Right ventricle myocardium inferior (tissue), 1 donor: ENCODE measurements at regions not wholly inside any gene's neighbourhood (a gene's known extent, or its start where the extent isn't known, plus 50 kb on each side); places are given as distances from the start of the nearest gene placed in this dataset.
"Not testable (repeated sequence)": the region's sequence is repeated elsewhere in the genome, so short reads cannot be mapped to it uniquely, and the experiment has no call there.

Source experiments
- ATAC-seq: fragments of 200-7000 bp; cut with Tn5 transposase; one replicate; pipeline ENCODE4 v1.9.1; 2020; ENCODE audit warnings: mild to moderate bottlenecking, moderate library complexity
- DNase-seq: peaks from one replicate; pipeline ENCODE4 v3.0.0; 2021; ENCODE audit errors: missing footprints
- intact Hi-C: fragments of 100-400 bp; cut with DNase I; formaldehyde crosslinking; loops from one replicate; pipeline ENCODE4 v1.11.0; 2022
- donor health status: DM: no; HTN: yes; CAD: no; lungs with severe emphysema.

DNA sequence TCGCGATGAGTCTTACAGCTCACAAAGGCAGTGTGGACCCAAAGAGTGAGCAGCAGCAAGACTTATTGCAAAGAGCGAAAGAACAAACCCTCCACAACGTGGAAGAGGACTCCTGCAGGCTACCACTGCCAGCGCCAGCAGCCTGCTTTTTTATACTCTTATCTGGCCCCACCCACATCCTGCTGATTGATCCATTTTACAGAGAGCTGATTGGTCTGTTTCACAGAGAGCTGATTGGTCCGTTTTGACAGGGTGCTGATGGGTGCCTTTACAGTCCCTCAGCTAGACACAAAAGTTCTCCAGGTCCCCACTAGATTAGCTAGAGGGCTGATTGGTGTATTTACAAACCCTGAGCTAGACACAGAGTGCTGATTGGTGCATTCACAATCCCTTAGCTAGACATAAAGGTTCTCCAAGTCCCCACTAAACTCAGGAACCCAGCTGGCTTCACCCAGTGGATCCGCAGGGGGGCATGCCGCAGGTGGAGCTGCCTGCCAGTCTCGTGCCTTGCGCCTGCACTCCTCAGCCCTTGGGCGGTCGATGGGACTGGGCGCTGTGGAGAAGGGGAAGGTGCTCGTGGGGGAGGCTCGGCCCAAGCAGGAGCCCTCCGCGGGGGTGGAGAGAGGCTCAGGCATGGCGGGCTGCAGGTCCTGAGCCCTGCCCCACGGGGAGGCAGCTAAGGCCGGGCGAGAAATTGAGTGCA, 75.7 kb downstream of the QDPR start:
- ATAC-seq, DNase-seq, intact Hi-C loops: not testable (repeated sequence)

DNA sequence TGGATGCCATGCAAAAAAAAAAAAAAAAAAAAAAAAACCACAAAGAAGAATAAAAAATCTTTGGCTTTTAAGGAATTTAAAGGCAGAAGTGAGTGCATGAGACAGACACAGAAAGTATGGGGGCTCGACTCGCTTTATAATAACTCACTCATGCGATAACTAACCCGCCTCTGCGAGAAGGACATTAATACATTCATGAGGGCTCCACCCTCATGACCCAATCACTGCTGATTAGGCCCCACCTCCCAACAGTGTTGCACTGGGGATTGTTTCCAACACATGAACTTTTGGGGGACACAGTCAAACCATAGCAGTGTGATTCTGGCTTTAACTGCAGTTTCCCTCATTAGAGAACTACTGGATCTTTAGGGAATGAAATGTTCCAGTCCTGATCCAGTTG, 78.1 kb downstream of the QDPR start:
- no peak for ATAC-seq
- intact Hi-C loops, result no loop called here

DNA sequence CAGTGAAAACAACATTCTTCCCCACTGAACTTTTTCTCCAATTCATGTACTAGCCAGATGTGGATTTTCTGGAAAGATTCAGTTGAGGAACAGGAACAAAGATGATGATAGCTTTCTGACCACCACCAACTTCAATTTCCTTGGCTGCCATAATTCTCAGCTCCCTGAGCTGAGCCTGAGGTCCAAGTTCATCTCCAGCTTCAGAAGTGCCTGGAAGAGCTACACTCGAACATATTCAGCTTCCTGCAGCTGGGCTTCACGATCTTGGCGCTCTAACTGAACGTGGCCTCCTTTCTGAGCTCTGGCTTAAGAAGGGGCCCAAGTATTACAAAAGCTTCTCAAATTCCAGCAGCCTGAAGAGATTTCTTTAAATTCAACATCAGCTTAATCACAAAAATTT, 83.9 kb downstream of the QDPR start:
- DNase-seq (no peak), ATAC-seq (no peak)
- intact Hi-C loops, result no loop called here

More for the DNA sequence above, 78.1 kb downstream of the QDPR start:
- DNase-seq, result no peak

DNA sequence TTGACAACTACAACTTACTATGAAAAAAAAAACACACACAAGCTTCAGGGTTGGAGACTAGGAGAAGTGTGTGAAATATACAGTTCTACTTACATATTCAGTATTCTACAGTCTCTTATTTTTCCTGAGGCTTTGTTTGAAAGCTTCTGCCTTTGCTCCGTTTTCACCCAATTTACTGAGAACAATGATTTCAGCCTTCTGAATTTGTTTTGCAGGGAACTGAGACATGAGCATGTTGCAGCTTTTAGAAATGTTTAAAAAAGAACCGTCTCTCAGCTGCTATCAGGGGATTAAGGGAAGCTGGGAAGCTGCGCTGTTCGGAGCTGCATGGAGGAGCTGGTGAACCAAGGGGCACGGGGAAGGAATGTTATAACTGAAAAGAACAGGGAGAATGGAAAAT, 85.7 kb downstream of the QDPR start:
- intact Hi-C loops, result no loop called here
- no peak for DNase-seq
- no peak for ATAC-seq

DNA sequence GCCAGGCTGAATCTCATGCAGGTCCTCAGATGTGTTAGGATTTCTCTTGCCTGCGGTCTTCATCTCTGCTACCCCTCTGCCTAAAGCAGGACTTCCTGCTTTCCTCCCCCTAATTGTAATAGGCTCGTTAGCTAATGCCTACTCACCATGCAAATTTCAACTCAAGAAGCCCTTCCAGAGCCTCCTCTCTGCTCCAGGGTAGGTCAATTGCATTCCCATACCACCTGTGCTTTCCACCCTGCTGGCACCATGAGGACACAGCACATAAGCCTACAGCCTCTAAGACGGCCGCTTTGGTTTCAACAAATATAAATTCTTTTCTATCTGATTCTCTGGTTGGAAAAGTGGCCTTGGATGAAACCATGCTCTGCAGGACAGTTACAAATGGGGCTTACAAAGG, 93.9 kb downstream of the QDPR start:
- ATAC-seq, result no peak
- DNase-seq, result no peak
- intact Hi-C loops, result no loop called here

DNA sequence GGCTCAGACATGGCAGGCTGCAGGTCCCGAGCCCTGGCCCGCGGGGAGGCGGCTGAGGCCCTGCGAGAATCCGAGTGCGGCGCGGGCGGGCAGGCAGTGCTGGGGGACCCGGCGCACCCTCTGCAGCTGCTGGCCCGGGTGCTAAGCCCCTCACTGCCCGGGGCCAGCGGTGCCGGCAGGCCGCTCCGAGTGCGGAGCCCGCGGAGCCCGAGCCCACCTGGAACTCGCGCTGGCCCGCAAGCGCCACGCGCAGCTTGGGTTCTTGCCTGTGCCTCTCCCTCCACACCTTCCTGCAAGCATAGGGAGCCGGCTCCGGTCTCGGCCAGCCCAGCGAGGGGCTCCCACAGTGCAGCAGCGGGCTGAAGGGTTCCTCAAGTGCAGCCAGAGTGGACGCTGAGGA, 97.5 kb downstream of the QDPR start:
- DNase-seq (no peak), ATAC-seq (no peak)
- intact Hi-C loops, result no loop called here

DNA sequence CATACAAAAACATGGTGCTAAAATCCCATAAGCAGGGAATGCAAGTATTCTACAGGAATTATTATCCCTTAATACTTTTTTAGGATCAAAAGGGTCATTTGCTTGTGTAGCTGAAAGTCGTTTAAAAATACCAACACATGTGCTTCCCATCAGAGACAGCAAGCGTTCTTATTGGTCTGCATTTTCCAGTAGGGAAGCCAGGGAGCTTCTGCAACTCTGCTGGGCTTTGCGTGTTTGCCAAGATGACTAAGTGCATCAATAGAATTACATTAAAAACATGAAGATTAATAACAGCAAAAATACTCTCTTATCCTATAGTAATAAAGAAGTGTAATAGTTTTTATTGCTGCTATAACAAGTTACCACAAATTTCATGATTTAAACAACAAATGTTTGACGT, 111.2 kb downstream of the QDPR start:
- intact Hi-C loops, result no loop called here

DNA sequence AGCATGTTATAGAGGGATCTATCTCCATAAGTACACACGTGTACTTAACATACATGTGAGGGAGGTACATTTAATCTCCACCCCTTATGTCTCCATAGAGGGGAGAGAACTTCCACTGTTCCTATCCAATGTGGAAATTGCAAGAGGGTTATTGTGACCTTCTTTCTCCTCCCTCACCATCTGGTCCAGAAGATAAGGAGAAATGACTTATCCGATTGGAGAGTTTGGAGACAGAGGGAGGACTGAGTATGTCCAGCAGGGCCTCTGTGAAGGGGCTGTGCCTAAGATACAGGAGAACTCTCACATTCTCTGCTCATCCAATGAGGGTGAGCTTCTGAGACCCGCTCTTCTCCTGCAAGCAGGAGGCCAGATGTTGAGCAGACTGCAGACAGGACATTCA, 113.1 kb downstream of the QDPR start:
- DNase-seq (no peak), ATAC-seq (no peak)
- intact Hi-C loops, result no loop called here

More for the DNA sequence above, 111.2 kb downstream of the QDPR start:
- DNase-seq (no peak), ATAC-seq (no peak)

DNA sequence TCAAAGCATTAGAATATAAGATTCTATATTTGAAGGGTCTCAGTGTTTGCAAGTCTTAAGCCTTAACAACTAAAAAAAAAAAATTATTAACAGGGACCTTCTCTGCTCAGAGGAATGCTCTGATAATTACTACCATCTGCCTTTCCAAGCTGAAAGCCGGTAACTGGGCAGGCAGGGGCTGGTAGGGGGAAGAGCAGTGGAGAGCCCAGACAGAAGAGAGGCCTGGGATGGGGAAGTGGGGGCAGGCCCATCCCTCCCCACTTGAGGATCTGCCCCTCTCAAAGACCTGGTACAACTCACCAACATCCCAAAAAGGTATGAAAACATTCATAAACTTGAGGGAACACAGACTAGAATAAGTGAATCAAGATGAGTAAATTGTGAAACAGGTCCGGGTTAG, 113.9 kb downstream of the QDPR start:
- intact Hi-C loops, result no loop called here
- ATAC-seq (no peak), DNase-seq (no peak)

DNA sequence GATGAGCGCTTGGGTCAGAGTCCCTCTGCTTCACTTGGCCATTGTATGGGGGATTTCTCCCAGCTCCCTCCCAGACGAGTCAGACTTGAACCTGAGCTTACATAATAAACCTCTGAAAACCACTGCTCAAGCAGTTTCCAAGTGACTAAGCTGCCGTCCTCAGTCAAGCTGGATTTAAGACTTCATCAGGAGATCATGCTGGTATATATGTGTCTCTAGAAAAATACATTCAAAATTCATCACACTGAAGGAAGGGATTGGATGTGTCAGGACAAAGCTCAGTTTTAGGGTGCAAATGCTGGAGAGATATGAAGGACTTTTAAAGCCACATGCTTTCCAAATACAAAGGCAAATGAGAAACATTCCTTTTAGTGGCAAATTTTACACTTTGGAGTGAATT, 114.3 kb downstream of the QDPR start:
- DNase-seq (no peak), ATAC-seq (no peak)
- intact Hi-C loops, result no loop called here

DNA sequence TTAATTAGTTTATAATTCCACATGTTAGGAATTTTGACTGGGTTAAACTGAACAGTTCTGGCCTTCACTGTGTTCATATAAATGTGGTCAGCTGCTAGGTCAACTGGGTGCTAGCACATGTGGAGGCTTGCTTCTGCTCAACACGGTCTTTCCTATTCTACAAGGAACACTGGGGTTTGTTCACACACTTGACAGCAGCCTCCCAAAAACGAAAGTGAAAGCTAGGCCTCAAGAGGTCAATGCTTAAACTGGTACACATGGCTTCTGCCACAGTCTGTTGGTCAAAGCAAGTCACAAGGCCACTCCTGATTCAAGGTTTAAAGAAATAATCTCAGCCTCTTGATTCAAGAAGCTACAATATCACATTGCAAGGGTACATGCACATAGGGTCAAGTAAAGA, 126.5 kb downstream of the QDPR start:
- no peak for DNase-seq
- ATAC-seq, result no peak
- intact Hi-C loops, result no loop called here

DNA sequence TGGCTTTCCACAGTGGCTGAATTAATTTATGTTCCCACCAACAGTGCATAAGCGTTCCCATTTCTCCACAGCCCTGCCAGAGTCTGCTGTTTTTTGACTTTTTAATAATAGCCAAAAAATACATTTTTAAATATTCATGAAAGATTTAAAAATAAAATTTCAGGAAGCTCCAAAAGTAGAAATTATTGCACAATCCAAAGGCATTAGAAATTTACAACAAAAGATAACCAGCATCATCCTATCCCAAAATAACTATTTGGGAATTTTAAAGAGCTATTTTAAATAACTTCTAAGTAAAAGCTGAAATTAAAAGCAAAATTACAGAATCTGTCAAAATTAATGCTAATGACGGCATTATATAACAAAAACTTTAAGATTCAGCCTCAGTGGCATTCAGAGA, 131.5 kb downstream of the QDPR start:
- DNase-seq (no peak), ATAC-seq (no peak)
- intact Hi-C loops, result no loop called here

DNA sequence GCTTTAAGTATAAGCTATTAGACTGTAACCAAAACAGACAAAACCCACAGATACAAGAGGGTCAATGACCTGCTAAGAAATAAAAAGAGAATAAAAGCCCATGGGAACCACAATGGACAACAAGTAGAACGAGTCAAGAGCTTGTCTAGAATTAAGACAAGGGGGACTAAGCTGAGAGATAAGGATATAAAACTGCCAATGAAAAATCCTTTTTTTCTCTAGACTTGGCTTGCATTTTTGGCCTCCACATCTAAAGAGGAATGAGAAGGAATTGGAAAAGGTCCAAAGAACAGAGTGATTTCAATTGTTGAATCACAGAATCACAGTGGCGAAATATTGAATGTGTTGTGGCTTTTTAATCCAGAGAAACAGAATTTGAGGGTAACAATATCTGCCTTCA, 135.7 kb downstream of the QDPR start:
- ATAC-seq, result peak; percentile 59
- DNase-seq, result no peak
- intact Hi-C loops, result no loop called here

DNA sequence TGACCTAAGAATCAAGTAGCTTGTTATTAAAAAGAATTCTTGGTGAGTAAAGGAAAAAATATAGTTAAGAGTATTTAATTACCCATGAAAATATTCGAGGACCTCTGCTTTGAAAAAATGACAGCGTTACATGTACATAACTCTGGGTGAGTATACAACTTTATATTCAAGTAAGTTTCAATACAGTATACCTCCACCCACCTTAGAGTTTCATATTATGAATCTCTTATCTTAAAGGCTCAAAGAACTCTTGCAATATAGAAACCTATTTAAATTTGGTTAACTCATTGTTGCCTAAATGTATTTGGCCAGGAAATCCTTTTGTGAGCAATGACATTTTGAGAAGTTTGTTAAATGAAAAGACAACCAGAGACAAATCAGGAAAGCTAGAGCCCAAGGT, 138.2 kb downstream of the QDPR start:
- intact Hi-C loops, result no loop called here
- DNase-seq (no peak), ATAC-seq (no peak)

DNA sequence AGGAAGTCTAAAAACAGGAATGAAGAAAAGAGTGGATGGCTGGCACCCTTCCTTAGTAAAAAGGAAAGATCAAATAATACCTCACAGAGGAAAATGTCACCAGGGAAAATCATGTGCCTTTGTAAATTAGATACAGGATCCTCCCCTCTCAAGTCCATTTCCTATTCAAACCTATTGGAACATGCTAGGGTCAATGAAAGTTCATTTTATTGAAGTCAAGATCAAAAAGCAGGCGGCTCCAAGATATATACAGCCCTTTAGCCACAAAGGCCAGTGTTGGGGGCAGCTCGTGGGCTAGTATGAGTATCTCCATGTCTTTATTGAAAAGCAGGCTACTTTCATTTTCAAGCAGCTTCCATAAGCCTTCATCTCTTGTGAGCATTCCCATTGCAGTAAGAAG, 141.1 kb downstream of the QDPR start:
- intact Hi-C loops, result no loop called here
- ATAC-seq (no peak), DNase-seq (no peak)

DNA sequence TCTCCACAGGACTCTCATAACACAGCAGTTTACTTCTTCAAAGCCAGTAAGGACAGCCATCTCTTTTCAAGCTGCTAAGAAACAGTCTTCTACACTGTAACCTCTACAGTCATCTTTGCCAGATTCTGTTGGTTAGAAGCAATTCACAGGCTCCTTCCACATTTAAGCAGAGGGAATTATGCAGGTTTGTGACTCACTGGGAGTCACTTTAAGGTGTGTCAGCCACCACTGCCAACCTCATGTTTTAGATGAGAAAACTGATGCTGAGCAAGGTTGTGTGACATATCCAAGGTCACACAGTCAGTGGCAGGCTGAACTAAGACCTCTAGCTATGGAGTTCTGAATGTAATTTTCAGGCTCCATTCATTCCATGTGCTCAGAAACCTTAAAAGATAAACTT, 143.5 kb downstream of the QDPR start:
- DNase-seq (no peak), ATAC-seq (no peak)
- intact Hi-C loops, result no loop called here

DNA sequence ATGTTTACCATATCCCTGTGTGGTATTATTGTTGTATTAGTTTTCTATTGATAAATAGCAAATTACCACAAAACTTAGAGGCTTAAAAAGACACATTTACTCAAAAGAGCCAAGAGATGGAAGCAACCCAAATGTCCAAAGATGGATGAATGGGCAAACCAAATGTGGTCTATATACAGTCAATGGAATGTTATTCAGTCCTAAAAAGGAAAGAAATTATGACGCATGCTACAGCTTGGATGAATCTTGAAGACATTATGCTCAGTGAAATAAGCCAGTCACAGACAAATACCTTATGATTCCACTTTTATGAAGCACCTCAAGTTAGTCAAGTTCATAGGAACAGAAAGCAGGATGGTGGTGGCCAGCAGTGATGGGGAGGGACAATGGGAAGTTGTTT, 144.7 kb downstream of the QDPR start:
- ATAC-seq, result no peak
- no peak for DNase-seq
- intact Hi-C loops, result no loop called here

DNA sequence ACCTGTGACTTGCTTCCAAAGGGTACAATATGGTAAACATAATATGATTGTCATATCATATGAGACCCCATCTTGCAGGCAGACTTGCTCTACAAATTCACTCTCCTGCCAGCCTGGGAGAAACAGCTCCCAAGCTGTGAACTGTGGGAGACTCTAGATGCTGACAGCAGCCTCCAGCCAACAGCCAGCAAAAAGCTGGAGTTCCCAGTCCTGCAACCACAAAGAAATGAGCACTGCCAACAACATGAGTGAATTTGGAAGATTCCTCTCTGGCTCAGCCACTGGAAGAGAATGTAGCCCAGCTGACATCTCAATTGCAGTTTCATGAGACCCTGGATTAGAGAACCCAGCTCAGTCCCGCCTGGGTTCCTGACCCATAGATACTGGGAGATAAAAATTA, 145.4 kb downstream of the QDPR start:
- intact Hi-C loops, result no loop called here
- no peak for ATAC-seq
- no peak for DNase-seq

DNA sequence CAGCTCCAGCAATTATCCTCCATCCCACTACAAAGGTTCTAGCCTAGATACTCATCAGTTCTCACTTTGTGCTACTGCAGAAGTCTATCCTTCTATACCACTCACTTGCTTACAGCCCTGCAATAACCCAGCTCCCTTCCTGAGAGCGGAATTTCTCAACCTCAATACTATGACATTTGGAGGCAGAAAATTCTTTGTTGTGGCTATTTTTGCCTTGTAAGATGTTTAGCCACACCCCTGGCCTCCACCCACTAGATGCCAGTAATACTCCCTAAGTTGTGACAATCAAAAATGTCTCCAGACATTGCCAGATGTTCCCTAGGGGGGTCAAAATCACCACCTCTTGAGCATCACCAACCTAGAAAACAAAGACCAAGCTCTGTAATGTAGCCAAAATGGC, 149.5 kb downstream of the QDPR start:
- ATAC-seq (no peak), DNase-seq (no peak)
- intact Hi-C loops, result no loop called here

DNA sequence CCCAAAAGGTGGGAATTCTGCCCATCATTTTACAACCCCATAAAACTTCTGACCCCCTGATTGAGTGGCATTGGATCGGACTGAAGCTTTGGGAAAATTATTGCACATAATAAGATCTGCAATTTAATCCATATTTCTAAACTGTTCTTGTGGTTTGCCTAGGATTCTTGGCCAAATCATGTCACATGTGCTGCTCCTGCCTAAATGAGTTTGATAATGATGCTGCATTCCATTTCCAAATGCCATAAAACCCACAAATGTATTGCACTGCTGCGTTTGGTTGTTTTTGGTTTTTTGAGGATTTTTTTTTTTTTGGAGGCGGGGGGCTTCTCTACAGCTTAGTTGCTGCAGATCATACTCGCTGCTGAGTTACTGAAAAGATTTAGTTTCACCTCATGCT, 153.6 kb downstream of the QDPR start:
- DNase-seq (no peak), ATAC-seq (no peak)
- intact Hi-C loops, result no loop called here

DNA sequence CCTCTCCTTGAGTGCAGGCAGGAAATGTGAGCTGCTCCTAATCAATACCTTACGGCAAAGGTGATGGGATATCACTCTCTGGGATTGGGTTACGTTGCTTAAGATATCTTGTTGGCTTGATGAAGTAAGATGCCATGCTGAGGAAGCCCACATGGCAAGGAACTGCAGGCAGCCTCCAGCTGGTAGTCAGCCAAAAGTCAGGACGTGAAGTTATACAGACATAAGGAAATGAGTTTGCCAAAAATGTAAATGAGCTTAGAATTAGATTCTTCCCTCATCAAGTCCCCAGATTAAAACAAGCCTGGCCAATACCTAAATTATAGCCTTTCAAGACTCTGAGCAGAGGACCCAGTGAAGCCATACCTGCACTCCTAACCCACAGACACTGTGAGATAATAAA, 155.0 kb downstream of the QDPR start:
- DNase-seq (no peak), ATAC-seq (no peak)
- intact Hi-C loops, result no loop called here
